NCI-H2171 treated with DMSO at 0.1 percent for 48 hours (cell line): ENCODE measurements at regions not wholly inside any gene's neighbourhood (a gene's known extent, or its start where the extent isn't known, plus 50 kb on each side); places are given as distances from the start of the nearest gene placed in this dataset.
A peak's percentile ranks its signal among the peaks of the same experiment; 100 is the strongest.
"Not testable (repeated sequence)": the region's sequence is repeated elsewhere in the genome, so short reads cannot be mapped to it uniquely, and the experiment has no call there.

ENCODE experiments used
- DNase-seq: peaks from one replicate; lab custom pipeline; 2025; lab: John Stamatoyannopoulos, UW

GRCh38 chr9:12997009-12997408 is 222.2 kb downstream of the LURAP1L start:
- no peak for DNase-seq

- DNase-seq: no peak
Measured at GRCh38 chr9:13001989-13002580, 227.3 kb downstream of the LURAP1L start.

- no peak for DNase-seq
Measured at GRCh38 chr9:13002740-13003139, 227.9 kb downstream of the LURAP1L start.

- DNase-seq: no peak
Measured at GRCh38 chr9:13009871-13010270, 235.1 kb downstream of the LURAP1L start.

- no peak for DNase-seq
Measured at GRCh38 chr9:13013991-13014883, 239.4 kb downstream of the LURAP1L start.

GRCh38 chr9:13017260-13017659 is 242.4 kb downstream of the LURAP1L start:
- no peak for DNase-seq

GRCh38 chr9:13020146-13021040 is 245.6 kb downstream of the LURAP1L start:
- no peak for DNase-seq

GRCh38 chr9:13022756-13023155 is 247.9 kb downstream of the LURAP1L start:
- no peak for DNase-seq

- DNase-seq: no peak
Measured at GRCh38 chr9:13023498-13023897, 248.7 kb downstream of the LURAP1L start.

- DNase-seq: no peak
Measured at GRCh38 chr9:13026956-13027355, 252.1 kb downstream of the LURAP1L start.

GRCh38 chr9:13027879-13028278 is 251.6 kb downstream of the MPDZ start:
- DNase-seq: no peak

- DNase-seq: no peak
Measured at GRCh38 chr9:13032585-13032984, 246.9 kb downstream of the MPDZ start.

- peak; percentile 75 for DNase-seq
Measured at GRCh38 chr9:13033959-13034693, 245.4 kb downstream of the MPDZ start.

GRCh38 chr9:13034694-13035002 is 244.8 kb downstream of the MPDZ start:
- peak; percentile 31 for DNase-seq

GRCh38 chr9:13035822-13036221 is 243.7 kb downstream of the MPDZ start:
- DNase-seq: no peak

- DNase-seq: not testable (repeated sequence)
Measured at GRCh38 chr9:13037808-13038207, 241.7 kb downstream of the MPDZ start.

GRCh38 chr9:13047827-13048587 is 231.5 kb downstream of the MPDZ start:
- DNase-seq: no peak

- no peak for DNase-seq
Measured at GRCh38 chr9:13049223-13049622, 230.3 kb downstream of the MPDZ start.

- DNase-seq: no peak
Measured at GRCh38 chr9:13053504-13053903, 226.0 kb downstream of the MPDZ start.

- DNase-seq: no peak
Measured at GRCh38 chr9:13054389-13054788, 225.1 kb downstream of the MPDZ start.
